Non-pigmented ciliary epithelial cell (primary cell): ENCODE measurements at regions not wholly inside any gene's neighbourhood (a gene's known extent, or its start where the extent isn't known, plus 50 kb on each side); places are given as distances from the start of the nearest gene placed in this dataset.
"Not testable (repeated sequence)": the region's sequence is repeated elsewhere in the genome, so short reads cannot be mapped to it uniquely, and the experiment has no call there.

Experiments
- DNase-seq: peaks from one replicate; pipeline ENCODE4 v3.0.0-alpha.2; 2010; ENCODE audit warnings: low read depth

- no peak for DNase-seq
Observed at GRCh38 chr11:38446336-38446735, 1848.3 kb upstream of the RAG2 start.

- DNase-seq, result no peak
Observed at GRCh38 chr11:38438091-38438490, 1840.1 kb upstream of the RAG2 start.

GRCh38 chr11:38425578-38425977, 1827.5 kb upstream of the RAG2 start:
- no peak for DNase-seq

- no peak for DNase-seq
Observed at GRCh38 chr11:38423042-38423441, 1825.0 kb upstream of the RAG2 start.

GRCh38 chr11:38416141-38416540, 1818.1 kb upstream of the RAG2 start:
- DNase-seq, result no peak

GRCh38 chr11:38411149-38411548, 1813.1 kb upstream of the RAG2 start:
- no peak for DNase-seq

GRCh38 chr11:38402063-38402462, 1804.0 kb upstream of the RAG2 start:
- no peak for DNase-seq

GRCh38 chr11:38392176-38392575, 1794.1 kb upstream of the RAG2 start:
- DNase-seq, result no peak

- DNase-seq, result no peak
Observed at GRCh38 chr11:38384568-38384967, 1786.5 kb upstream of the RAG2 start.

GRCh38 chr11:38365274-38365673, 1767.2 kb upstream of the RAG2 start:
- no peak for DNase-seq

- DNase-seq, result no peak
Observed at GRCh38 chr11:38356255-38356654, 1758.2 kb upstream of the RAG2 start.

- DNase-seq, result peak; percentile 4
Observed at GRCh38 chr11:38345286-38345685, 1747.2 kb upstream of the RAG2 start.

- DNase-seq, result not testable (repeated sequence)
Observed at GRCh38 chr11:38341612-38342011, 1743.6 kb upstream of the RAG2 start.

GRCh38 chr11:38339835-38340440, 1741.9 kb upstream of the RAG2 start:
- no peak for DNase-seq

GRCh38 chr11:38338022-38338421, 1740.0 kb upstream of the RAG2 start:
- not testable (repeated sequence) for DNase-seq

- peak; percentile 1 for DNase-seq
Observed at GRCh38 chr11:38332046-38332445, 1734.0 kb upstream of the RAG2 start.

GRCh38 chr11:38330578-38330977, 1732.5 kb upstream of the RAG2 start:
- DNase-seq, result no peak

GRCh38 chr11:38323961-38324761, 1726.1 kb upstream of the RAG2 start:
- DNase-seq, result no peak

GRCh38 chr11:38315151-38315550, 1717.1 kb upstream of the RAG2 start:
- DNase-seq, result no peak

GRCh38 chr11:38307455-38307854, 1709.4 kb upstream of the RAG2 start:
- DNase-seq, result no peak

- no peak for DNase-seq
Observed at GRCh38 chr11:38305682-38306081, 1707.6 kb upstream of the RAG2 start.

GRCh38 chr11:38304926-38305325, 1706.9 kb upstream of the RAG2 start:
- no peak for DNase-seq

- no peak for DNase-seq
Observed at GRCh38 chr11:38302564-38302963, 1704.5 kb upstream of the RAG2 start.

GRCh38 chr11:38300570-38300969, 1702.5 kb upstream of the RAG2 start:
- no peak for DNase-seq
